Cardiac muscle cell (in vitro differentiated cells and primary cell): ENCODE measurements at regions not wholly inside any gene's neighbourhood (a gene's known extent, or its start where the extent isn't known, plus 50 kb on each side); places are given as distances from the start of the nearest gene placed in this dataset.
A peak's percentile ranks its signal among the peaks of the same experiment; 100 is the strongest.

Source experiments
- DNase-seq, 2 donors: peaks; one replicate each; pipeline versions ENCODE4 v3.0.0 to v3.0.0-alpha.2; 2010 to 2017; ENCODE audit warnings: low read depth in 1 of 2, low spot score in 1 of 2
- H3K27ac ChIP-seq: fragments of 200-600 bp; sonication (generic); 2 replicates; pipeline ENCODE4 v1.5.1; 2016
- H3K27me3 ChIP-seq: fragments of 200-600 bp; sonication (generic); 2 replicates; pipeline ENCODE4 v1.6.0; 2016; ENCODE audit warnings: control low read depth
- H3K36me3 ChIP-seq: fragments of 200-600 bp; sonication (generic); 2 replicates; pipeline ENCODE4 v1.5.1; 2016; ENCODE audit warnings: control low read depth
- H3K4me1 ChIP-seq: fragments of 200-600 bp; sonication (generic); 2 replicates; pipeline ENCODE4 v1.8.1; 2017; ENCODE audit warnings: low read depth, mild to moderate bottlenecking, mixed run types
- H3K4me3 ChIP-seq: fragments of 200-600 bp; sonication (generic); 2 replicates; pipeline ENCODE4 v1.5.1; 2016; ENCODE audit warnings: mild to moderate bottlenecking
- H3K9me3 ChIP-seq: fragments of 200-600 bp; sonication (generic); 2 replicates; pipeline ENCODE4 v1.5.1; 2017; ENCODE audit warnings: low read depth, mild to moderate bottlenecking, control low read depth
- TF ChIP-seq, protein P1 (sequence below): IDR thresholded peaks from 2 replicates; pipeline ENCODE4 v1.5.1; 2012; ENCODE audit warnings: low read depth, mild to moderate bottlenecking, low read length

DNA sequence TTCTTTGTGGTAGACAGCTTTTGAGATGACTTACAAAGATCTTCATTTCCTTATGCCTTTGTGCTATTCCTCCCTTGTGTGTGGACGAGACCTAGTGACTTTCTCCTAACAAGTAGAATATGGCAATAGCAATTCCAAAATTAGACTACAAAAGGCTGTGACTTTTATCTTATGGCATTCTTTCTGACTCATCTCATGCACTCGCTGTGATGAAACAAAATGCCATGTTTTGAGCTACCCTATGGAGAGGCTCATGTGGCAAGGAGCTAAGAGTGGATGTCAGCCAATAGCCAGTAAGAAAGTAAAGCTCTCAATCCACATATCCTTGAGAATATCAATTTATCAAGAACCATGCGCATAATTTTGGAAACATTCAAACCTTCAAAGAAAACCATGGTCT, 380.5 kb upstream of the SMC2 start:
- no peaks in the 10 kb centered on the region for H3K9me3 ChIP-seq
- H3K4me1 ChIP-seq, result no peaks in the 10 kb centered on the region
- DNase-seq, result peak in 1 of 2 donors; percentile 34
- H3K36me3 ChIP-seq, result no peaks in the 10 kb centered on the region
- no peaks in the 10 kb centered on the region for H3K27me3 ChIP-seq
- H3K4me3 ChIP-seq, result no peak overlapping the region
- TF ChIP-seq, protein P1, sequence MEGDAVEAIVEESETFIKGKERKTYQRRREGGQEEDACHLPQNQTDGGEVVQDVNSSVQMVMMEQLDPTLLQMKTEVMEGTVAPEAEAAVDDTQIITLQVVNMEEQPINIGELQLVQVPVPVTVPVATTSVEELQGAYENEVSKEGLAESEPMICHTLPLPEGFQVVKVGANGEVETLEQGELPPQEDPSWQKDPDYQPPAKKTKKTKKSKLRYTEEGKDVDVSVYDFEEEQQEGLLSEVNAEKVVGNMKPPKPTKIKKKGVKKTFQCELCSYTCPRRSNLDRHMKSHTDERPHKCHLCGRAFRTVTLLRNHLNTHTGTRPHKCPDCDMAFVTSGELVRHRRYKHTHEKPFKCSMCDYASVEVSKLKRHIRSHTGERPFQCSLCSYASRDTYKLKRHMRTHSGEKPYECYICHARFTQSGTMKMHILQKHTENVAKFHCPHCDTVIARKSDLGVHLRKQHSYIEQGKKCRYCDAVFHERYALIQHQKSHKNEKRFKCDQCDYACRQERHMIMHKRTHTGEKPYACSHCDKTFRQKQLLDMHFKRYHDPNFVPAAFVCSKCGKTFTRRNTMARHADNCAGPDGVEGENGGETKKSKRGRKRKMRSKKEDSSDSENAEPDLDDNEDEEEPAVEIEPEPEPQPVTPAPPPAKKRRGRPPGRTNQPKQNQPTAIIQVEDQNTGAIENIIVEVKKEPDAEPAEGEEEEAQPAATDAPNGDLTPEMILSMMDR, result no peak
- no peak overlapping the region for H3K27ac ChIP-seq

DNA sequence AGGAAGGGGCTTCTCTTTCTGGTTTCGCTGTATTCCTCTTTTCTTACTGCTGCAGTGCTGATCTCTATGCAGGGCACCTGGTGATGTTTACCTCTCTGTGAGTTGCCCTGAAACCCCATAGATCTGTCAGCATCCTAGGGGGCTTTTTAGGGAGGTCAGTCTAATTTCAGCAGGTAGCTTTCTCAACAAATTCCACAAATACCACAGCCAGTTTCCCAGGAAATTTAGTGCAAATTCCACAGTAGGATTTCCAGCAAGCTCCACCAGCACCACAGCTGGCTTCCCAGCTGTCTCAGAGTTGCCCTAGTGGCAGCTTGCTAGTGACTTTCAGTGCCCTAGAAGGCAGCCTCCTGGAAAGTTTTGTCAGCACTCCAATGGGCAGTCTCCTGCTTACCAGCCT, 379.1 kb upstream of the SMC2 start:
- H3K36me3 ChIP-seq, result no peaks in the 10 kb centered on the region
- H3K4me3 ChIP-seq, result no peak overlapping the region
- no peaks in the 10 kb centered on the region for H3K9me3 ChIP-seq
- DNase-seq, result no peak
- no peaks in the 10 kb centered on the region for H3K27me3 ChIP-seq
- no peak overlapping the region for H3K27ac ChIP-seq
- H3K4me1 ChIP-seq, result no peaks in the 10 kb centered on the region
- TF ChIP-seq, protein P1, result no peak

DNA sequence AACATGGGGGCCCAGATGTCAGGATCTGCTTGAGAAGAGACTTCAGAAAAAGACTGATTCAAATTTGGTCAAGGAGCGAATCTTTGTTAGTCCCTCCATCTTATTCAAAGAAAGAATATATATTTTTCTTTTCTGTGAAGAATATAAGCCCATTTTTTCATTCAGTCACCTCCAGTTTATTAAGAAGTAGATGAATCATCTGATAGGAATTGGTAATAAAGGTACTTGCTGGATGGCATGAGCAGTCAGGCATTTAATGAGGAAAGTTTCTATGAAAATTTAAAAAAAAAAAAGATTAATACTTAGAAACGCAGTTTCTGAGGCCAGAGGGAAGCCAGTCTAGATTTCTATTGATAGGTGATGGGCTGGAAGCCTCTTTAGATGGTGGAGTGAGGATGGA, 373.1 kb upstream of the SMC2 start:
- Histone ChIP-seq H3K27ac (no peak overlapping the region), H3K36me3 (no peaks in the 10 kb centered on the region), H3K4me3 (no peak overlapping the region), H3K27me3 (no peaks in the 10 kb centered on the region), H3K4me1 (no peaks in the 10 kb centered on the region), H3K9me3 (no peaks in the 10 kb centered on the region)
- TF ChIP-seq, protein P1, result no peak
- no peak for DNase-seq

DNA sequence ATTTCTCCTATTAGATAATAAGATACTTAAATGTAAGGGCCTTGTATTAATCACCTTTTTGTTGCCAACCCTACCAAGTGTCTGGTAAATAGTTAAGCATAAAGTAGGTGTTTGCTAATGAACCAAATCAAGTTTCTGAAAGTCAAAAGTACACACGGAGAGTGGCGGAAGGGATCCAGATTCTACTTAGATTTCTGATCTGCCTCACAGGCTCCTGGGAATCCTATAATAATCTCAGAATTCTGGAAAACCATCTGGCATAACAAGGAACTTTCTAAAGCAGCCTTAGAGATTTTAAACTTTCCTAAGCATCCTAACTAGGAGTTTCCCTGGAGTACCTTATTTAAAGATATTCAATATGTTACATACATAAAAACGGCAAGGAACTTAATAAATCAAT, 363.2 kb upstream of the SMC2 start:
- Histone ChIP-seq H3K27ac (no peak overlapping the region), H3K36me3 (no peaks in the 10 kb centered on the region), H3K4me1 (no peaks in the 10 kb centered on the region), H3K27me3 (no peaks in the 10 kb centered on the region), H3K4me3 (no peak overlapping the region), H3K9me3 (no peaks in the 10 kb centered on the region)
- no peak for DNase-seq
- TF ChIP-seq, protein P1, result no peak

GRCh38 chr9:103731541-103731940, 362.6 kb upstream of the SMC2 start:
- H3K4me1 ChIP-seq, result no peaks in the 10 kb centered on the region
- TF ChIP-seq, protein P1, result no peak
- no peak overlapping the region for H3K4me3 ChIP-seq
- H3K36me3 ChIP-seq, result no peaks in the 10 kb centered on the region
- DNase-seq, result peak in 1 of 2 donors; percentile 28
- no peaks in the 10 kb centered on the region for H3K9me3 ChIP-seq
- no peaks in the 10 kb centered on the region for H3K27me3 ChIP-seq
- H3K27ac ChIP-seq, result no peak overlapping the region

DNA sequence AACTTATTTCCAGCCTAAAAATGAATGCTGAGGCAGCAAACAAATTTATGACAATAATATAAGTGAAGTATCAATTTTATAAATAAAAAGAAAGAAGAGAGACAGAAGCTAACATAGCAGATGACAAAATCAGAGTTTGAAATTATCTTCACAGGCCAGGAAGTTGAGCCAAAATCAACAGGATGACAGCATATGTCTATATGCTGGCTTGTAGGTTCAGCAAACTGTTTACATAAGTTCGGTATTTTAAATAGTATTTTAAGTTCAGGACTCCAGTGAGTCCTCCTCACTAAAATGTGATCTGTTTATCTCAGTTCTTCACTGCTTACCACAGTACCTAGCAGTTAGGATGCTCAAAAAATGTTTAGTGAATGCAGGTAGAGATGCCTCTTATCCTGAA, 359.6 kb upstream of the SMC2 start:
- Histone ChIP-seq H3K27ac (no peak overlapping the region), H3K4me1 (no peaks in the 10 kb centered on the region), H3K9me3 (no peaks in the 10 kb centered on the region), H3K27me3 (no peaks in the 10 kb centered on the region), H3K36me3 (no peaks in the 10 kb centered on the region), H3K4me3 (no peak overlapping the region)
- DNase-seq, result no peak
- TF ChIP-seq, protein P1, result no peak
